T-cell (primary cell): ENCODE measurements at regions not wholly inside any gene's neighbourhood (a gene's known extent, or its start where the extent isn't known, plus 50 kb on each side); places are given as distances from the start of the nearest gene placed in this dataset.
"Not testable (repeated sequence)": the region's sequence is repeated elsewhere in the genome, so short reads cannot be mapped to it uniquely, and the experiment has no call there.

Experiments
- ATAC-seq, 4 experiments: fragments of 200-7000 bp in 3 of 4; fragments of 150-1000 bp in 1 of 4; cut with Tn5 transposase; replicated peaks in 1 of 4; 1 replicate in 3 of 4; 2 replicates in 1 of 4; pipeline ENCODE4 v1.10.0; 2021; ENCODE audit warnings: moderate library complexity in 3 of 4, mild to moderate bottlenecking in 2 of 4, moderate number of reproducible peaks in 1 of 4
- CTCF ChIA-PET, 2 donors: fragments of 300-600 bp; sonication (Branson Sonifier 250); formaldehyde crosslinking; loops; one replicate each; lab custom pipeline; 2022; ENCODE audit warnings: antibody characterized with exemption in 2 of 2; lab: Charles Lee
- POLR2A ChIA-PET, 2 donors: fragments of 300-600 bp; sonication (Branson Sonifier 250); formaldehyde crosslinking; loops; one replicate each; lab custom pipeline; 2022; ENCODE audit warnings: antibody characterized with exemption in 2 of 2; lab: Charles Lee
- DNase-seq, 35 experiments: peaks; one replicate each; pipeline versions ENCODE4 v3.0.0 to v3.0.0-alpha.2; 2013 to 2023
- H3K27ac ChIP-seq: one replicate; pipeline ENCODE4 v1.5.1; 2013; ENCODE audit warnings: low read length
- H3K27me3 ChIP-seq, 2 experiments: replicated peaks in 1 of 2; 1 replicate in 1 of 2; 2 replicates in 1 of 2; pipeline versions ENCODE4 v1.6.1 to v1.7.0; 2013; ENCODE audit warnings: low read length in 1 of 2, mixed read lengths in 1 of 2; ENCODE audit not compliant: control insufficient read depth in 2 of 2, insufficient read depth in 2 of 2; ENCODE audit errors: extremely low read depth in 1 of 2
- H3K36me3 ChIP-seq, 2 donors: 1 replicate in 1 of 2; 2 replicates in 1 of 2; pipeline versions ENCODE4 v1.6.1 to v1.7.0; 2013; ENCODE audit warnings: low read length in 1 of 2; ENCODE audit not compliant: control insufficient read depth in 2 of 2, insufficient read depth in 1 of 2; ENCODE audit errors: extremely low read depth in 1 of 2
- H3K4me1 ChIP-seq, 2 experiments: 1 replicate in 1 of 2; 2 replicates in 1 of 2; pipeline versions ENCODE4 v1.6.1 to v1.7.0; 2013; ENCODE audit warnings: low read length in 2 of 2, mixed read lengths in 1 of 2; ENCODE audit not compliant: insufficient read depth in 2 of 2, control insufficient read depth in 1 of 2; ENCODE audit errors: extremely low read depth in 1 of 2
- H3K4me3 ChIP-seq, 2 donors: 1 replicate in 1 of 2; 2 replicates in 1 of 2; pipeline versions ENCODE4 v1.5.1 to v1.7.0; 2013; ENCODE audit warnings: mild to moderate bottlenecking in 2 of 2, low read length in 1 of 2, moderate library complexity in 1 of 2; ENCODE audit not compliant: control insufficient read depth in 1 of 2; ENCODE audit errors: extremely low read depth in 1 of 2
- H3K9me3 ChIP-seq: 2 replicates; pipeline ENCODE4 v1.7.0; 2013
- H3K27ac Mint-ChIP-seq, 2 donors: one replicate each; pipeline ENCODE4 v1.8.0; 2020 to 2021; ENCODE audit warnings: mild to moderate bottlenecking in 2 of 2, mixed read lengths in 2 of 2
- H3K27me3 Mint-ChIP-seq, 2 donors: one replicate each; pipeline ENCODE4 v1.8.0; 2021 to 2022; ENCODE audit warnings: mixed read lengths in 2 of 2
- H3K36me3 Mint-ChIP-seq: one replicate; pipeline ENCODE4 v1.8.0; 2021; ENCODE audit warnings: mixed read lengths
- H3K4me1 Mint-ChIP-seq, 3 donors: one replicate each; pipeline ENCODE4 v1.8.0; 2020 to 2022; ENCODE audit warnings: mixed read lengths in 3 of 3, mild to moderate bottlenecking in 1 of 3
- H3K4me3 Mint-ChIP-seq, 3 donors: one replicate each; pipeline ENCODE4 v1.8.0; 2020 to 2022; ENCODE audit warnings: mild to moderate bottlenecking in 3 of 3, mixed read lengths in 3 of 3, moderate library complexity in 3 of 3
- H3K9me3 Mint-ChIP-seq, 3 donors: one replicate each; pipeline ENCODE4 v1.8.0; 2020 to 2022; ENCODE audit warnings: mixed read lengths in 3 of 3
- WGBS: methylation state at CpG from one replicate; pipeline ENCODE4 v1.1.5; 2013; ENCODE audit warnings: missing lambda C conversion rate; ENCODE audit not compliant: insufficient coverage; 5-methylcytosine and 5-hydroxymethylcytosine counted together

DNA sequence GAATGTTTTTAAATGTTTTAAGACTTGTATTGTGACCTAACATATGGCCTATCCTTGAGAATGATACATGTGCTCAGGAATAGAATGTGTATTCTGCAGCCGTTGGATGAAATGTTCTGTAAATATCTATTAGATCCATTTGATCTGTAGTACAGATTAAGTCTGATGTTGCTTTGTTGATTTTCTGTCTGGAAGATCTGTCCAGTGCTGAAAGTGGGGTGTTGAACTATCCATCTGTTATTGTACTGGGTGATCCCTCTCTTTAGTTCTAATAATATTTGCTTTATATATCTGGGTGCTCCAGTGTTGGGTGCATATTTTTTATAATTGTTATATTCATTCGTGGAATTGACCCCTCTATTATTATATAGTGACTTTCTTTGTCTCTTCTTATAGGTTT is 248.3 kb downstream of the ADCYAP1 start:
- H3K27ac ChIP-seq, H3K4me1 ChIP-seq, H3K27me3 Mint-ChIP-seq, H3K27me3 ChIP-seq, H3K36me3 Mint-ChIP-seq, H3K4me3 ChIP-seq, H3K4me1 Mint-ChIP-seq, CTCF ChIA-PET, H3K27ac Mint-ChIP-seq, ATAC-seq, DNase-seq, H3K4me3 Mint-ChIP-seq, H3K9me3 ChIP-seq, H3K36me3 ChIP-seq: not testable (repeated sequence)
- POLR2A ChIA-PET = interaction anchor here in 1 of 2 donors (0.6 kb wide), 1 partner anchor 1238 kb away, joined by 3 read pairs; no protein-coding TSS in a partner anchor
- peaks cover 11 to 34% (median 15%) of the 10 kb centered on the region in 3 donors for H3K9me3 Mint-ChIP-seq
- 100% methylated on average over 1 of the region's 2 CpGs for WGBS

GRCh38 chr18:1173593-1173992 is 268.9 kb downstream of the ADCYAP1 start:
- Histone ChIP-seq H3K36me3 (no peaks in the 10 kb centered on the region), H3K27me3 (no peaks in the 10 kb centered on the region), H3K4me1 (no peaks in the 10 kb centered on the region), H3K9me3 (no peaks in the 10 kb centered on the region), H3K4me3 (no peak overlapping the region), H3K27ac (no peak overlapping the region)
- no peaks in the 10 kb centered on the region for H3K4me1 Mint-ChIP-seq
- DNase-seq (no peak), ATAC-seq (no peak)
- no peaks in the 10 kb centered on the region for H3K36me3 Mint-ChIP-seq
- H3K9me3 Mint-ChIP-seq = peaks cover 0 to 19% (median 14%) of the 10 kb centered on the region in 3 donors
- H3K27me3 Mint-ChIP-seq = no peaks in the 10 kb centered on the region
- H3K27ac Mint-ChIP-seq = no peak overlapping the region
- POLR2A ChIA-PET = no interaction called here
- no CpG with 5 or more reads among the region's 4 CpGs for WGBS
- CTCF ChIA-PET = no interaction called here
- H3K4me3 Mint-ChIP-seq = no peak overlapping the region

- Histone ChIP-seq H3K9me3 (no peaks in the 10 kb centered on the region), H3K4me3 (no peak overlapping the region), H3K36me3 (no peaks in the 10 kb centered on the region), H3K4me1 (no peaks in the 10 kb centered on the region), H3K27me3 (no peaks in the 10 kb centered on the region), H3K27ac (no peak overlapping the region)
- ATAC-seq (no peak), DNase-seq (no peak)
- Mint-ChIP-seq H3K9me3 (peaks cover 11 to 39% (median 23%) of the 10 kb centered on the region in 3 donors), H3K27ac (no peak overlapping the region), H3K4me3 (no peak overlapping the region), H3K4me1 (no peaks in the 10 kb centered on the region), H3K36me3 (no peaks in the 10 kb centered on the region), H3K27me3 (no peaks in the 10 kb centered on the region)
- CTCF ChIA-PET = no interaction called here
- POLR2A ChIA-PET = no interaction called here
Measured at GRCh38 chr18:1177232-1177631, 272.6 kb downstream of the ADCYAP1 start.

DNA sequence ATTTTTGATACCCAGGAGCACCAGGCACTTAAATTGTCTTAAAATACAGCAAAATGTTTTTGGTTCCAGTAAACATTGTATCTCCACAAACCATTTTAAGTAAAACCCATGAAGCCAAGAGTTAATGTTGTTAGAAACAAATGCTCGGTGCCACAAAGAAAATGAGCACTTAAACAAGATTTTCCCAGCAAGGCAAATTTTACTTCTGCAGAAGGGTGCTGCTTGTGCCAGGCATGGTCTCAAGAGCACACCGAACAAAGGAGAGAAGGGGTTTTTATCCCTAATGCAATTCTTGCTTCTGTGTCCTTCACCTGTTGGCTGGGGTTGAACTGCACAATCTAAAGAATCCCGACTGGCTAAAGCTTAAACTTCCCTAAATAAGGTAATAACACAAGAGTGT is 286.7 kb downstream of the ADCYAP1 start:
- Histone ChIP-seq H3K27me3 (no peaks in the 10 kb centered on the region), H3K9me3 (peaks cover 3% of the 10 kb centered on the region), H3K27ac (no peak overlapping the region), H3K36me3 (no peaks in the 10 kb centered on the region), H3K4me3 (no peak overlapping the region), H3K4me1 (no peaks in the 10 kb centered on the region)
- H3K27ac Mint-ChIP-seq = no peak overlapping the region
- peaks cover 7 to 19% (median 11%) of the 10 kb centered on the region in 3 donors for H3K9me3 Mint-ChIP-seq
- no peak overlapping the region for H3K4me3 Mint-ChIP-seq
- no peaks in the 10 kb centered on the region for H3K36me3 Mint-ChIP-seq
- H3K4me1 Mint-ChIP-seq = no peaks in the 10 kb centered on the region
- ATAC-seq = no peak
- H3K27me3 Mint-ChIP-seq = no peaks in the 10 kb centered on the region
- ChIA-PET CTCF (no interaction called here), POLR2A (no interaction called here)
- DNase-seq = no peak
- WGBS = 60% methylated on average over 1 of the region's 3 CpGs

DNA sequence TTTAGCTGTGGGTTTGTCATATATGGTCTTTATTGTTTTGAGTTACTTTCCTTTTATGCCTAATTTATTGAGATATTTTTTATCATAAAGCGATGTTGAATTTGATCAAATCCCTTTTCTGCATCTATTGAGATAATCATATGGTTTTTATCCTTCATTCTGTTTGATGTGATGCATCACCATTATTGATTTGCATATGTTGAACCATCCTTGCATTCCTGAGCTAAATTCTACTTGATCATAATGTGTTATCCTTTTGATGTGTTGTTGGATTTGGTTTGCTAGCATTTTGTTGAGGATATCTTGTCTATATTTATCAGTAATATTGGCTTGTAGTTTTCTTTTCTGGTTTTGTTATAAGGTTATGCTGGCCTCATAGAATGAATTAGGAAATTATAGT is 308.5 kb downstream of the ADCYAP1 start:
- POLR2A ChIA-PET = interaction anchor here in 1 of 2 donors (0.6 kb wide), 2 partner anchors 138 to 1115 kb away, joined by 3 read pairs; no protein-coding TSS in a partner anchor
- Histone ChIP-seq H3K27me3 (no peaks in the 10 kb centered on the region), H3K4me3 (no peak overlapping the region), H3K36me3 (no peaks in the 10 kb centered on the region), H3K27ac (no peak overlapping the region), H3K9me3 (peaks cover 2% of the 10 kb centered on the region), H3K4me1 (no peaks in the 10 kb centered on the region)
- DNase-seq = no peak
- no peaks in the 10 kb centered on the region for H3K36me3 Mint-ChIP-seq
- no peak for ATAC-seq
- CTCF ChIA-PET = no interaction called here
- no CpG with 5 or more reads among the region's 1 CpG for WGBS
- H3K27ac Mint-ChIP-seq = no peak overlapping the region
- H3K9me3 Mint-ChIP-seq = peaks cover 29 to 53% (median 32%) of the 10 kb centered on the region in 3 donors
- no peaks in the 10 kb centered on the region for H3K27me3 Mint-ChIP-seq
- no peaks in the 10 kb centered on the region for H3K4me1 Mint-ChIP-seq
- no peak overlapping the region for H3K4me3 Mint-ChIP-seq

DNA sequence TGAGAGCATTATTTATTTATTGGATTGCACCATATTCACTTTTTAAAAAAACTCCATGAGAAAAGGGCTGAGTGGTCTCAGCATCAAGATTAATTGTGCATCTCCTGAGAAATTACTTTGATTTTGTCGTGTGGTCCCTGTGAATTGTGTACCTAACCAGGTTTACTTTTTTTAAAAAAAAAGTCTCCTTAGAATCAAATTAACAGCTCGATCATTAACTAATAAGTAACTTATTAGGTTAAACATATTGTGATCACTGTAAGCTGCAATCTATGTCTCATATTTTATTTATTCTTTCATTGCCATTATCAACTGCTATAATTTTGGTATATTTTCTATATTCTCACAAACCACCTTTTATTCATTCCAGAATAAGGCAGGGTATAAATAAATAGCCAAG is 318.2 kb downstream of the ADCYAP1 start:
- Mint-ChIP-seq H3K36me3 (no peaks in the 10 kb centered on the region), H3K9me3 (peaks cover 0 to 5% (median 4%) of the 10 kb centered on the region in 3 donors), H3K27ac (no peak overlapping the region), H3K4me3 (no peak overlapping the region), H3K27me3 (no peaks in the 10 kb centered on the region), H3K4me1 (no peaks in the 10 kb centered on the region)
- H3K9me3 ChIP-seq = no peaks in the 10 kb centered on the region
- ChIA-PET POLR2A (no interaction called here), CTCF (no interaction called here)
- no peak overlapping the region for H3K4me3 ChIP-seq
- ATAC-seq (no peak), DNase-seq (no peak)
- H3K36me3 ChIP-seq = no peaks in the 10 kb centered on the region
- no peak overlapping the region for H3K27ac ChIP-seq
- H3K4me1 ChIP-seq = no peaks in the 10 kb centered on the region
- no CpG with 5 or more reads among the region's 2 CpGs for WGBS
- no peaks in the 10 kb centered on the region for H3K27me3 ChIP-seq

- Histone ChIP-seq H3K27ac (no peak overlapping the region), H3K4me1 (no peaks in the 10 kb centered on the region), H3K4me3 (no peak overlapping the region), H3K27me3 (no peaks in the 10 kb centered on the region), H3K36me3 (no peaks in the 10 kb centered on the region), H3K9me3 (no peaks in the 10 kb centered on the region)
- H3K27me3 Mint-ChIP-seq = no peaks in the 10 kb centered on the region
- POLR2A ChIA-PET = no interaction called here
- 100% methylated on average over 1 of the region's 4 CpGs for WGBS
- no peak overlapping the region for H3K4me3 Mint-ChIP-seq
- H3K9me3 Mint-ChIP-seq = peaks cover 6 to 16% (median 10%) of the 10 kb centered on the region in 3 donors
- DNase-seq (no peak), ATAC-seq (no peak)
- no peak overlapping the region for H3K27ac Mint-ChIP-seq
- CTCF ChIA-PET = no interaction called here
- no peaks in the 10 kb centered on the region for H3K4me1 Mint-ChIP-seq
- H3K36me3 Mint-ChIP-seq = no peaks in the 10 kb centered on the region
Measured at GRCh38 chr18:1227025-1227424, 322.4 kb downstream of the ADCYAP1 start.
